GM21619 (cell line): ENCODE measurements at regions not wholly inside any gene's neighbourhood (a gene's known extent, or its start where the extent isn't known, plus 50 kb on each side); places are given as distances from the start of the nearest gene placed in this dataset.

ENCODE experiments used
- ATAC-seq: cut with Tn5 transposase; IDR thresholded peaks from one replicate; pipeline ENCODE4 v1.9.1; 2021; ENCODE audit not compliant: unreplicated experiment

DNA sequence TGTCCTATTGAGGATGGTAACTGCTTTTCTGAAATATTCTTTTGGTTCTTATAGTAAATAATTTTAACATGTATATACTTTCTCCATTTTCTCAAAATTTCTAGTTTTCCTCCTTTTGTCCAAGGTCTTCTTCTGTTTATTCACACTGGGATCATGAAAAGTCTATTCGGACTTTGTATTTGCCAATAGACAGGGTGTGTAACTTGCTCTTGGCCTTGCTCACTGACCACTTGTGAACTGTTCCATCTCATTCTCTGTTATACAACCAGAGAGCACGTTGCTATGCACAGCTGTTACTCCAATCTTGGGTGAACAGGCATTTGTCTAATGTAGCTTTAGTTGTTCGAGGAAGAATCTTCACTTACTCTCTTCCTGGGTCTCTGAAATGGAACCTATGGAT lies 388.9 kb downstream of the SH3GL2 start:
- ATAC-seq: no peak

- no peak for ATAC-seq
Measured at GRCh38 chr9:17969232-17969631, 390.4 kb downstream of the SH3GL2 start.

- no peak for ATAC-seq
Measured at GRCh38 chr9:17970277-17970676, 391.4 kb downstream of the SH3GL2 start.

DNA sequence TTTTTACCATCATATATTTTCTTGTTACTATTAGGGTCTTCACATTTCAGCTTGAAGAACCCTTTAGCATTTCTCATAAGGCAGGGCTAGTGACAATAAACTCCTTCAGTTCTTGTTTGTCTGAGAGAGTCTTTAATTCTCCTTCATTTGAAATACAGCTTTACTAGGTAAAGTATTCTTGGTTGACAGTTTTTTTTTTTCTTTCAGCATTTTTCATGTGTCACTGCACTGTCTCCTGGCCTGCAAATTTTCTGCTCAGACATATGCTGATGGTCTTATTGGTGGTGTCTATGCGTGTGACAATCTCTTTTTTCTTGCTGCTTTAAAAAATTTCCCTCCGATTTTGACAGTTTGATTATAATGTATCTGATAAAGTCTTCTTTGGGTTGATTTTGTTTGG lies 399.9 kb downstream of the SH3GL2 start:
- no peak for ATAC-seq

GRCh38 chr9:17986595-17986994 lies 407.7 kb downstream of the SH3GL2 start:
- ATAC-seq: no peak

DNA sequence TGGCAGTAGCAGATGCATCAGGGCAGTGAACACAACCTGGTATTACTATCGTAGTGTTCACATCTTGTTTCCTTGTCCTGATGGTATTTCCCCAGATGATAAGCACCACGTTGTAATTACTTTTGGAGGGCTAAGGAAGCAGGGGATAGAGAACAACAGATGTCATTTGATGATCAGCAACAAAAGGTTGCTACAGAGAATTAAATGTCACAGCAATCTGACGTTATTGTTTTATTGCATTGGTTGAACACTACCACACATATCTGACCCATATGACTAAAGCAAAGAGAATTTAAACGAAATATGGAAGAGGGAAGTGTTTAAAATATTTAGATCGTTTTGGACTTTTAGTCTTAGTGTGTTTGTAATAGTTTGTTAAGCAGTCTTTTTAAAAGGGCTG lies 408.3 kb downstream of the SH3GL2 start:
- ATAC-seq: no peak

DNA sequence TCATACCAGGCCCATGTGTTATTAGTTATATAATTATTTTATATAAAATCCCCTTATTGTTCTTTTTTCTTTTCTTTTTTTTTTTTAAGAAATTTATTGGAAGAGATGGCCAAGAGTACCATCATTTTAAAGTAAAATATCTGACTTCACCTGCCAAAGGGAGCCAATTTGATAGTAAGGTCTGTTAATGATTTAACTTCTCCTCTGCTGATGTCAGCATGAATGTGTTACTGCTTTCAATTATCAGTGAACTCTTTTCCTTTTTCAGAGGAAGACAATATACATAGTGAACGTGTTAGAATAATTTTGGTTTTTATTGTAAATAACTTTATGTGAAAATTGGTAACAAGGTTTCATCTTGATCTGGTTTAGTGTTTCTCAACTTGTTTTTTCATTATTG lies 409.6 kb downstream of the SH3GL2 start:
- ATAC-seq: no peak

GRCh38 chr9:17990602-17991001 lies 411.7 kb downstream of the SH3GL2 start:
- ATAC-seq: no peak

GRCh38 chr9:17993024-17993423 lies 414.2 kb downstream of the SH3GL2 start:
- no peak for ATAC-seq

- no peak for ATAC-seq
Measured at GRCh38 chr9:17994695-17995425, 416.0 kb downstream of the SH3GL2 start.

- ATAC-seq: no peak
Measured at GRCh38 chr9:17996728-17997127, 417.9 kb downstream of the SH3GL2 start.

DNA sequence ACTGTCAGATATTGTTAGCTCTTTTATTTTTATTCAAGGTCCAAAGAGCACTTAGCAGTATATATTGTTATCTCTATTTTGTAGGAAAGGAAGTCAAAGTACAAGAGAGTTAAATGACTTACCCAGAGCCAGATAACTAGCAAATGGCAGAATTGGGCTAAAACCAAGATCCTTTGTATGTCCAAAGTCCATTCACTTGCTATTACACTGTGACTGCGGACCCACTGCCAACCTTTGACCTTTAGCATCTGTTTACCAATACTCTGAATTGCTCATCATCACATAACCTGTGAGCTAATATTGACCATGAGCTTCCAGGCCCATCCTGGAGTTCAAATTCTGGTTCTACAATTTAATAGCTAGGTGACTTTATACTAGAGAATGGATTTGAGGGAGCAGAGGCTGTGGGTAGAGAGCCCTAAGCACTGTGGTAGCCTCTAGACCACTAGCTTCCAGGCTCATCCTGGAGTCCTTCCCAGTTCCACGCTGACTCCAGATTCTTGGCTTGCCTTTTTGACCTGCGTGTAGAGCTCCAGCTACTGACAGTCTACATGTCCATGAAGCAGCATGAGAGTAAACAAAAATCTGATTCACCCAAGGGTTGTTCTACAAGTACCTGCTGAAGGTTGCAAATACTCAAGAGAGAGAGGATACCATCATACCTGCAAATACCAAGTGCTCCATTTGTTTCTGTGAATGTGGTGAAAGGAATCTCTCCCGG lies 424.0 kb downstream of the SH3GL2 start:
- no peak for ATAC-seq

GRCh38 chr9:18006591-18006990 lies 427.7 kb downstream of the SH3GL2 start:
- ATAC-seq: no peak

- ATAC-seq: no peak
Measured at GRCh38 chr9:18007621-18008020, 428.8 kb downstream of the SH3GL2 start.

DNA sequence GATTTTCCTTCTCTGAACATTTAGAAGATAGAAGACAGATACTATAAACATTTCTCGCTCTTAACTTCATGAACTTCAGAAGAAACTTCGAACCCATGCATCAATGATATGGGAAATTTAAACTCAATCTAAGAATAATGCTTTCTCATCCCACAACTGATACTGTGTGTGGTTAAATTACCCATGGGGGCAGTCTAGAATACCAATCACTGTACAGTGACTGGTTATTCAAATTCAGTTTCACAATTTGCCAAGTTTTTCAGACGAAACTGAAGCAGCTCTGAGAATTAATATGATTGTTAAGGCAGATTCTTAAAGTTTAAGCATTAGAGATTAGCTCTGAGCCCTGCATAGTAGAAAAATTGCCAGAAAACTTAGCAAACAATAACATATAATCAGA lies 431.0 kb downstream of the SH3GL2 start:
- ATAC-seq: no peak

DNA sequence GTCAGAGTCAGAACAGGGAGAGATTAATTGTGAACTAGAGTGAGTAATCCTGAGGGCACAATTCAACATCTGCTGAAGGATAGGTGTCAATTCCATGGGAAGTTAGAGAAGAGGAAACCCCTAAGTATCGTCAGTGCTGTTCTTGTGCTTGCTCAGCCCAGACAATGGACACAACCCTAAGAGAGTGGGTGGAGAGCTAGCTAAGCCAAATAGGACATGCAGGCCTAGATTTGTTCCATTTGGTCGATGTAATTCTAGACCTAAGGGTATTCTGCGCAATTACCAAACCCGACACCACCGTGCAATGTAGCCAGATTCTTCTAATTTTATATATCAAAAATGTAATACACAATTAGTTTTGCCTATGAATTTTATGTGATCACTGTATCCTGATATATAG lies 431.6 kb downstream of the SH3GL2 start:
- no peak for ATAC-seq

GRCh38 chr9:18012170-18012569 lies 433.3 kb downstream of the SH3GL2 start:
- ATAC-seq: no peak

DNA sequence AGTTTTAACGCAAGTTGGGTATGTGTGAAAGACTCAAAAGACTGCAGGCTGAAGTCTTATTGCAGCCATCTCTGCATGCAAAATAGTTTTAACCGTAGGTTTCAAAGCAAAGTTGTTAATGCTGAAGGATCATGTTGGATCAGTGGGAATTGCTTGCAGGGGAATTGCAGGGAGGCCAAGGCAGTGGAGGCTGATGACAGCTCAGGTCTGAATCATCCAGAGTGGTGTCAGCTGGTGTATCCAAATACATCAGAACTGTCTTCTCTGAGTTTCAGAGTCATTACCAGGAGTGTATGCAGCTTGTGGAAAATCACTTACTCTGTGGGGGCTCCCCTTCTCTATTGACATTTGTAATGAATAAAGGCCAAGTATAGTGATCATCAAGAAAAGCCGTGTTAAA lies 435.7 kb downstream of the SH3GL2 start:
- ATAC-seq: no peak

DNA sequence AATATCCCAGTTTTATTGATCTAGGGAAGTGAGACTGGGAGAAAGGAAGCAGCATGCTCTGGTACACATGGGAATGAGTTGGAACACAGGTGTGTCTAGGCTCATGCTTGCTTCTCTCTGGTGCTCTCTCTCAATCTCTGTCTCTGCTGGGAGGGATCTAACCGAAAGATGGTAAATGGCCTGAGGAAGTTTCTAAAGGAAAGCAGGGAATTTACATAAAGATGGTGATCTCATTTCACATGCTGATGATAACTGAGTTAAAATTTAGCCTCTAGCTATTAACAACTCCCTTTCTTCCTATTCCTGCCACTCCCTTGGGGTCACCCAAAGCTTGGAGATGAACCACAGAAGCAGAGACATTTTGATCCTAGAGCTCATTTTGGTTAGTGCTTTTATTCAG lies 436.2 kb downstream of the SH3GL2 start:
- ATAC-seq: no peak

GRCh38 chr9:18017136-18017535 lies 438.3 kb downstream of the SH3GL2 start:
- no peak for ATAC-seq

DNA sequence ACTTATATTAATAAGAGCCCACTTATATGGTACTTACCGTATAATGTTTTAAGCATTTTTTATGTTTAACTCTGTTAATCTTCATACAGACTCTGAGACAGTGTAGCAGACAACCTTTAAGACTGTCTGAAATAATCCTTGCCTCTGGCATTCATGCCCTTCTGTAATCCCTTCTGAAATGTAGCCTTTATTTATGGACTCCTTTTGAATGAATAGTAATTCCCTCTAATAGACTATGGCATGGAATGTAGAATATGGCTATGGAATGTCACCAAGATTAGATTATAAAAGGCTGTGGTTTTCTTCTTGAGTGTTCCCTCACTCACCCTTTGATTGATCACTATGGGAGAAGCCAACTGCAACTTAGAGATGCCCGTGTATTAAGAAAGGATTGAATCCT lies 439.4 kb downstream of the SH3GL2 start:
- no peak for ATAC-seq

DNA sequence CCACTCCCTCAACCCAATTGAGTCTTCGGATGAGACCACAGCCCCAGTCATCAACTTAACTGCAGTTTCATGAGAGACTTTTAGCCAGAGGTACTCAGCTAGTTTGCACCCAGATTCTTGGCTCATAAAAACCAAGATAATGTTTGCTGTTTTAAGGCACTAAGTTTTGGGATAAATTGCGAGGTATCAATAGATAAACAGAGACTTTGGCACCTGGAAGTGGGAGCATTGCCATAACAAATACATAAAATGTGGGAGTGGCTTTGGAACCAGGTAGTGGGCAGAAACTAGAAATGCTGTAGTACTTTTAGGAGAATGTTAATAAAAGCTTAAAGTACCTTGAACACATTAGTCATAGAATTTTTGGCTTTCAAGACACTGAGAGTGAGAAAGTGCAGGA lies 439.8 kb downstream of the SH3GL2 start:
- no peak for ATAC-seq
